Loucy (cell line): ENCODE measurements at regions not wholly inside any gene's neighbourhood (a gene's known extent, or its start where the extent isn't known, plus 50 kb on each side); places are given as distances from the start of the nearest gene placed in this dataset.

Experiments used
- H2AFZ ChIP-seq: fragments of 200-600 bp; sonication (generic); 2 replicates; pipeline ENCODE4 v1.6.0; 2016; ENCODE audit warnings: antibody characterized with exemption, mild to moderate bottlenecking, low read length, moderate library complexity
- H3F3A ChIP-seq: fragments of 200-600 bp; 2 replicates; pipeline ENCODE4 v1.6.0; 2016; ENCODE audit warnings: antibody characterized with exemption, low read depth, mild to moderate bottlenecking
- H3K27me3 ChIP-seq: fragments of 200-600 bp; sonication (generic); 2 replicates; pipeline ENCODE4 v1.6.1; 2014; ENCODE audit warnings: low read length, mild to moderate bottlenecking; ENCODE audit not compliant: insufficient read depth, poor library complexity, severe bottlenecking
- H3K36me3 ChIP-seq: fragments of 200-600 bp; sonication (generic); 2 replicates; pipeline ENCODE4 v1.6.1; 2016; ENCODE audit warnings: low read length; ENCODE audit not compliant: insufficient read depth
- H3K4me1 ChIP-seq: fragments of 200-600 bp; sonication (generic); 2 replicates; pipeline ENCODE4 v1.5.1; 2014; ENCODE audit warnings: low read length, mild to moderate bottlenecking; ENCODE audit not compliant: insufficient read depth, poor library complexity, severe bottlenecking
- H3K4me2 ChIP-seq: fragments of 200-600 bp; sonication (generic); 2 replicates; pipeline ENCODE4 v1.6.0; 2014; ENCODE audit warnings: antibody characterized with exemption, low read length, low read depth, mild to moderate bottlenecking; ENCODE audit not compliant: poor library complexity, severe bottlenecking
- H3K4me3 ChIP-seq: fragments of 200-600 bp; sonication (generic); 2 replicates; pipeline ENCODE4 v1.5.1; 2014; ENCODE audit warnings: low read length, mild to moderate bottlenecking, mixed read lengths; ENCODE audit not compliant: poor library complexity, severe bottlenecking
- H3K79me2 ChIP-seq: fragments of 200-600 bp; sonication (generic); 2 replicates; pipeline ENCODE4 v1.6.1; 2014; ENCODE audit warnings: low read length; ENCODE audit not compliant: insufficient read depth
- H3K9ac ChIP-seq: fragments of 200-600 bp; sonication (generic); 2 replicates; pipeline ENCODE4 v1.6.0; 2014; ENCODE audit warnings: mild to moderate bottlenecking, low read depth, low read length, moderate library complexity; ENCODE audit not compliant: poor library complexity, severe bottlenecking
- H3K9me2 ChIP-seq: fragments of 200-600 bp; sonication (generic); replicated peaks from 2 replicates; pipeline ENCODE4 v1.6.1; 2016; ENCODE audit warnings: low read depth, low read length, mixed read lengths
- H3K9me3 ChIP-seq: fragments of 200-600 bp; sonication (generic); 2 replicates; pipeline ENCODE4 v1.6.1; 2014; ENCODE audit warnings: mild to moderate bottlenecking, antibody characterized with exemption, low read length, low read depth; ENCODE audit not compliant: insufficient read depth
- H4K20me1 ChIP-seq: fragments of 200-600 bp; sonication (generic); 2 replicates; pipeline ENCODE4 v1.6.0; 2014; ENCODE audit warnings: antibody characterized with exemption, low read length, mild to moderate bottlenecking; ENCODE audit not compliant: insufficient read depth, poor library complexity, severe bottlenecking
- CTCF ChIP-seq: fragments of 200-600 bp; sonication (generic); conservative IDR thresholded peaks from 2 replicates; pipeline ENCODE4 v1.5.1; 2014; ENCODE audit warnings: mild to moderate bottlenecking, antibody characterized with exemption, low read length
- EZH2phosphoT487 ChIP-seq: fragments of 200-600 bp; IDR thresholded peaks from 2 replicates; pipeline ENCODE4 v1.6.1; 2018; ENCODE audit warnings: antibody characterized with exemption, mild to moderate bottlenecking, moderate library complexity, borderline replicate concordance

GRCh38 chr6:147135211-147135681 is 69.0 kb upstream of the STXBP5 start:
- no peaks in the 10 kb centered on the region for H3K79me2 ChIP-seq
- H3K9me2 ChIP-seq: no peaks in the 10 kb centered on the region
- no peak overlapping the region for H3K4me3 ChIP-seq
- TF ChIP-seq EZH2phosphoT487 (no peak), CTCF (no peak)
- no peak overlapping the region for H3K4me2 ChIP-seq
- no peaks in the 10 kb centered on the region for H3F3A ChIP-seq
- no peaks in the 10 kb centered on the region for H3K36me3 ChIP-seq
- H3K9ac ChIP-seq: no peak overlapping the region
- H4K20me1 ChIP-seq: no peaks in the 10 kb centered on the region
- no peak overlapping the region for H2AFZ ChIP-seq
- H3K4me1 ChIP-seq: peaks cover 3% of the 10 kb centered on the region
- no peaks in the 10 kb centered on the region for H3K9me3 ChIP-seq
- H3K27me3 ChIP-seq: no peaks in the 10 kb centered on the region

- Histone ChIP-seq H3K9me2 (no peaks in the 10 kb centered on the region), H4K20me1 (no peaks in the 10 kb centered on the region), H3K9me3 (no peaks in the 10 kb centered on the region), H3K4me2 (no peak overlapping the region), H2AFZ (no peak overlapping the region), H3K36me3 (no peaks in the 10 kb centered on the region), H3F3A (no peaks in the 10 kb centered on the region), H3K79me2 (no peaks in the 10 kb centered on the region), H3K4me3 (no peak overlapping the region), H3K27me3 (no peaks in the 10 kb centered on the region), H3K9ac (no peak overlapping the region), H3K4me1 (peaks cover 7% of the 10 kb centered on the region)
- TF ChIP-seq CTCF (no peak), EZH2phosphoT487 (no peak)
Observed at GRCh38 chr6:147136057-147136456, 68.2 kb upstream of the STXBP5 start.

GRCh38 chr6:147137986-147138385 is 66.2 kb upstream of the STXBP5 start:
- no peaks in the 10 kb centered on the region for H3K9me2 ChIP-seq
- no peaks in the 10 kb centered on the region for H3K79me2 ChIP-seq
- H3K36me3 ChIP-seq: no peaks in the 10 kb centered on the region
- no peaks in the 10 kb centered on the region for H3F3A ChIP-seq
- H3K27me3 ChIP-seq: no peaks in the 10 kb centered on the region
- H3K4me3 ChIP-seq: no peak overlapping the region
- no peak overlapping the region for H3K9ac ChIP-seq
- H3K9me3 ChIP-seq: no peaks in the 10 kb centered on the region
- TF ChIP-seq EZH2phosphoT487 (no peak), CTCF (no peak)
- no peak overlapping the region for H3K4me2 ChIP-seq
- no peaks in the 10 kb centered on the region for H4K20me1 ChIP-seq
- H2AFZ ChIP-seq: no peak overlapping the region
- peaks cover 12% of the 10 kb centered on the region for H3K4me1 ChIP-seq
